Tibial nerve (tissue), 4 donors: ENCODE measurements at regions not wholly inside any gene's neighbourhood (a gene's known extent, or its start where the extent isn't known, plus 50 kb on each side); places are given as distances from the start of the nearest gene placed in this dataset.
"Not testable (repeated sequence)": the region's sequence is repeated elsewhere in the genome, so short reads cannot be mapped to it uniquely, and the experiment has no call there.

Experiments
- DNase-seq, 2 donors: peaks; one replicate each; pipeline ENCODE4 v3.0.0-alpha.2; 2019; ENCODE audit warnings: low spot score in 2 of 2
- H3K27ac ChIP-seq, 4 donors: fragments of 200-600 bp; sonication (generic) in 3 of 4; one replicate each; pipeline ENCODE4 v1.5.1; 2017 to 2019; ENCODE audit warnings: mild to moderate bottlenecking in 1 of 4
- H3K27me3 ChIP-seq, 2 donors: fragments of 200-600 bp; sonication (generic) in 1 of 2; one replicate each; pipeline versions ENCODE4 v1.5.1 to v1.6.0; 2017 to 2019
- H3K36me3 ChIP-seq, 3 donors: fragments of 200-600 bp; sonication (generic); one replicate each; pipeline ENCODE4 v1.5.1; 2018 to 2019
- H3K4me1 ChIP-seq, 4 donors: fragments of 200-600 bp; sonication (generic) in 3 of 4; one replicate each; pipeline ENCODE4 v1.5.1; 2017 to 2019
- H3K4me3 ChIP-seq, 4 donors: fragments of 200-600 bp; sonication (generic) in 3 of 4; one replicate each; pipeline ENCODE4 v1.5.1; 2017 to 2019; ENCODE audit warnings: mild to moderate bottlenecking in 1 of 4, moderate library complexity in 1 of 4
- H3K9me3 ChIP-seq, 4 donors: fragments of 200-600 bp; sonication (generic) in 3 of 4; one replicate each; pipeline ENCODE4 v1.5.1; 2017 to 2019
- CTCF ChIP-seq, 5 experiments: fragments of 200-600 bp in 3 of 5; fragments of 450-650 bp in 2 of 5; sonication (generic) in 3 of 5; IDR thresholded peaks; one replicate each; pipeline ENCODE4 v1.5.1; 2016 to 2019; ENCODE audit warnings: antibody characterized with exemption in 5 of 5, mild to moderate bottlenecking in 3 of 5, moderate library complexity in 2 of 5
- EP300 ChIP-seq, 2 donors: sonication (generic); formaldehyde crosslinking; IDR thresholded peaks; one replicate each; pipeline ENCODE4 v1.6.1; 2017; ENCODE audit warnings: antibody characterized with exemption in 2 of 2, mild to moderate bottlenecking in 1 of 2
- POLR2A ChIP-seq, 2 donors: fragments of 450-650 bp; IDR thresholded peaks; one replicate each; pipeline ENCODE4 v1.6.1; 2017; ENCODE audit warnings: antibody characterized with exemption in 2 of 2, mild to moderate bottlenecking in 2 of 2, moderate library complexity in 2 of 2
- WGBS, 2 donors: methylation state at CpG; one replicate each; pipeline ENCODE4 v1.1.5; 2018; 5-methylcytosine and 5-hydroxymethylcytosine counted together

GRCh38 chr2:175414191-175414881 is 232.8 kb upstream of the ATP5MC3 start:
- Histone ChIP-seq H3K4me3 (no peak overlapping the region), H3K27ac (no peak overlapping the region), H3K4me1 (no peaks in the 10 kb centered on the region), H3K27me3 (no peaks in the 10 kb centered on the region), H3K36me3 (no peaks in the 10 kb centered on the region), H3K9me3 (no peaks in the 10 kb centered on the region)
- TF ChIP-seq EP300 (IDR thresholded peaks at IDR 0.05) (no peak), CTCF (IDR thresholded peaks at IDR 0.05) (no peak), POLR2A (IDR thresholded peaks at IDR 0.05) (no peak)
- 72 to 78% methylated on average over 5 of the region's 5 CpGs for WGBS, 2 donors
- DNase-seq = no peak

GRCh38 chr2:175410941-175411340 is 229.4 kb upstream of the ATP5MC3 start:
- DNase-seq, H3K4me3 ChIP-seq, H3K9me3 ChIP-seq, H3K27ac ChIP-seq, H3K27me3 ChIP-seq, H3K4me1 ChIP-seq, H3K36me3 ChIP-seq: not testable (repeated sequence)
- WGBS, 2 donors = 71 to 90% methylated on average over 1 of the region's 1 CpG

- no peak overlapping the region for H3K4me3 ChIP-seq
- H3K27ac ChIP-seq = no peak overlapping the region
- no peaks in the 10 kb centered on the region for H3K36me3 ChIP-seq
- no peak for DNase-seq
- no peaks in the 10 kb centered on the region for H3K4me1 ChIP-seq
- TF ChIP-seq POLR2A (IDR thresholded peaks at IDR 0.05) (no peak), EP300 (IDR thresholded peaks at IDR 0.05) (no peak), CTCF (IDR thresholded peaks at IDR 0.05) (no peak)
- H3K9me3 ChIP-seq = no peaks in the 10 kb centered on the region
- no peaks in the 10 kb centered on the region for H3K27me3 ChIP-seq
- 73 to 75% methylated on average over 1 of the region's 1 CpG for WGBS, 2 donors
Measured at GRCh38 chr2:175404839-175405238, 223.3 kb upstream of the ATP5MC3 start.

GRCh38 chr2:175403599-175404221 is 222.2 kb upstream of the ATP5MC3 start:
- Histone ChIP-seq H3K4me1 (no peaks in the 10 kb centered on the region), H3K27ac (no peak overlapping the region), H3K4me3 (no peak overlapping the region), H3K36me3 (no peaks in the 10 kb centered on the region), H3K27me3 (no peaks in the 10 kb centered on the region), H3K9me3 (no peaks in the 10 kb centered on the region)
- no peak for DNase-seq
- no peak for TF ChIP-seq CTCF (IDR thresholded peaks at IDR 0.05)
- TF ChIP-seq POLR2A (IDR thresholded peaks at IDR 0.05) = no peak
- TF ChIP-seq EP300 (IDR thresholded peaks at IDR 0.05) = no peak
- WGBS, 2 donors = 72 to 76% methylated on average over 1 of the region's 1 CpG

- Histone ChIP-seq H3K27me3 (no peaks in the 10 kb centered on the region), H3K9me3 (no peaks in the 10 kb centered on the region), H3K4me1 (no peaks in the 10 kb centered on the region), H3K4me3 (no peak overlapping the region), H3K36me3 (no peaks in the 10 kb centered on the region), H3K27ac (no peak overlapping the region)
- DNase-seq = no peak
- 27 to 38% methylated on average over 2 of the region's 2 CpGs for WGBS, 2 donors
- TF ChIP-seq POLR2A (IDR thresholded peaks at IDR 0.05) = no peak
- TF ChIP-seq CTCF (IDR thresholded peaks at IDR 0.05) = no peak
- TF ChIP-seq EP300 (IDR thresholded peaks at IDR 0.05) = no peak
Measured at GRCh38 chr2:175402571-175402970, 221.1 kb upstream of the ATP5MC3 start.
